ENCODE measurements at regions not wholly inside any gene's neighbourhood (a gene's known extent, or its start where the extent isn't known, plus 50 kb on each side); places are given as distances from the start of the nearest gene placed in this dataset.

- Histone ChIP-seq H3K36me3 (no peaks in the 10 kb centered on the region), H3K9me3 (ENCODE audit: low read depth) (no peaks in the 10 kb centered on the region), H3K4me3 (peak overlapping the region; percentile 20), H3K27me3 (peaks cover 6% of the 10 kb centered on the region), H3K27ac (no peak overlapping the region), H3K4me1 (ENCODE audit: low read depth) (peaks cover 4% of the 10 kb centered on the region)
- DNase-seq (ENCODE audit: low read depth in 1 of 2, low spot score in 1 of 2), result peak in 1 of 2 donors; percentile 21
- TF ChIP-seq CTCF (IDR thresholded peaks at IDR 0.05; ENCODE audit: low read depth, low read length), result no peak
These were observed 209.1 kb downstream of the TFCP2L1 start for GRCh38 chr2:121075641-121076497.

DNA sequence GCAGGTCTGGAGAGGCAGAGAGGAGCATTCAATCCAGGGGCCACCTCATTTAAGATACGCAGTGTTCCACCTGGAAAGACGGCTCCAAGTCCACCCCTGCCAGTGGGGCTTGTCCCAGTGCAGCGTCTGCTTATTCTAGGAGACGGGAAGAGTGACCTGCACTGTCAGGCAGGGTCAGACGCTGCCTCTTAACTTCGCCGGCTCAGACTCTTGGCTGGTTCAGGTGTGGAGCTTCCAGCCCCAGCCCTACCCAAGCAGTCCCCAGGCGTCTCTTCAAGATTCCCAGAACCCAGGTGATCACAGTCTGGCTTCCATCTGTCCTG, 208.5 kb downstream of the TFCP2L1 start:
- peaks cover 6% of the 10 kb centered on the region for H3K27me3 ChIP-seq
- no peaks in the 10 kb centered on the region for H3K9me3 ChIP-seq (ENCODE audit: low read depth)
- no peak overlapping the region for H3K4me3 ChIP-seq
- H3K36me3 ChIP-seq, result no peaks in the 10 kb centered on the region
- no peak overlapping the region for H3K27ac ChIP-seq
- H3K4me1 ChIP-seq (ENCODE audit: low read depth), result peaks cover 4% of the 10 kb centered on the region
- DNase-seq (ENCODE audit: low read depth in 1 of 2, low spot score in 1 of 2), result no peak
- no peak for TF ChIP-seq CTCF (IDR thresholded peaks at IDR 0.05; ENCODE audit: low read depth, low read length)

DNA sequence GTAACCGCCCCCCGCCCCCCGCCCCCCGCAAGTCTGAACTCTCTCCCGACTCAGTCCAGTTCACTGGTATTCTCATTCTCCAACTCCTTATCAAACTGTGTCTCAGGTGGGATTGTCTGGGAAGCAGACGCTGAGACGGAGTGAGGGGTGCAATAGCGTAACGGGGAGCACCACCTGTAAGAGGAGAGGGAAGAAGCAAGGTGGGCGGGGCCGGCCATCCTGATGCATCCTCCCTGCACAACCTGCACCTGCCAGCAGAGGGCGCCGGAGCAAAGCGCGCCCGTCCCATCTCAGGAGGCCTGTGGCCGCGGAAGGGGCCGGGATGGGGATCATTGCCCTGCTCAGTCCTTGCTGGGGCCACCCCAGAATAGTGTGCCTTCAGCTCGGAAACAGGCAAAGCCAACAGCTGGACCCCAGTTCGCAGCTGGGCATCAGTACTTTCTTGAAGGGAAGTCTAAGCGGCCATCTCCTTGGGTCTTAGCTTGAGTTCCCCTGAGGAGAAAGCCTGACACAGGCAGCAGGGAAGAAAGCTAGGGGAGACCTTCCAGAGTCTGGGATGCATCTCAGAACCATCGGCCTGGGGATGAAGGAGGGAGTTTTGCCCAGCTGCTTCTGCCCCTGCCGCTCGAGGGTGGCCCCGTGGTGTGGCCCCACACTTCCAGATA, 208.0 kb downstream of the TFCP2L1 start:
- Histone ChIP-seq H3K36me3 (no peaks in the 10 kb centered on the region), H3K27ac (no peak overlapping the region), H3K4me1 (ENCODE audit: low read depth) (peaks cover 4% of the 10 kb centered on the region), H3K27me3 (peaks cover 6% of the 10 kb centered on the region), H3K9me3 (ENCODE audit: low read depth) (no peaks in the 10 kb centered on the region), H3K4me3 (no peak overlapping the region)
- peak; percentile 94 for TF ChIP-seq CTCF (IDR thresholded peaks at IDR 0.05; ENCODE audit: low read depth, low read length)
- peak; percentile 57 to 82 for DNase-seq (ENCODE audit: low read depth in 1 of 2, low spot score in 1 of 2)

DNA sequence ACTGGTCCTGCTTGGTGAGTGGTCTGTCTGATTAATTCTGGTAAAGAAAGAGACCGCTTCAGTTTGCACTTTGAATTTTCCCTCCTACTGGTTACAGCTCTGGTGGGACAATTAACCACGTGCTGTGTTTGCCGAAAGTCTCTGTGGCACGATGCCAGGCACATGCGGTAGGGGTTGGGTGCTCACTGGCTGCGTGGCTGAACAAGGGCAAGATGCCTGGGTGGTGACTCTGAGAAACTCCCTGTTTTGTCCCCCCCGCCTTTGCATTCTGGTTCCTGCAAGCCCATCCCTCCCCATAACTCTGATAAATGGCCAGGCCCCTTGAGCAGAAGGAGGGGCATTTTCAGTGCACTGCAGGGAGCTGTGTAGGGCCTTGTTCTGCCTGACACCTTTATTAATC, 206.1 kb downstream of the TFCP2L1 start:
- peaks cover 4% of the 10 kb centered on the region for H3K4me1 ChIP-seq (ENCODE audit: low read depth)
- no peak for TF ChIP-seq CTCF (IDR thresholded peaks at IDR 0.05; ENCODE audit: low read depth, low read length)
- no peaks in the 10 kb centered on the region for H3K36me3 ChIP-seq
- H3K27me3 ChIP-seq, result peaks cover 6% of the 10 kb centered on the region
- no peaks in the 10 kb centered on the region for H3K9me3 ChIP-seq (ENCODE audit: low read depth)
- no peak for DNase-seq (ENCODE audit: low read depth in 1 of 2, low spot score in 1 of 2)
- no peak overlapping the region for H3K27ac ChIP-seq
- H3K4me3 ChIP-seq, result no peak overlapping the region

DNA sequence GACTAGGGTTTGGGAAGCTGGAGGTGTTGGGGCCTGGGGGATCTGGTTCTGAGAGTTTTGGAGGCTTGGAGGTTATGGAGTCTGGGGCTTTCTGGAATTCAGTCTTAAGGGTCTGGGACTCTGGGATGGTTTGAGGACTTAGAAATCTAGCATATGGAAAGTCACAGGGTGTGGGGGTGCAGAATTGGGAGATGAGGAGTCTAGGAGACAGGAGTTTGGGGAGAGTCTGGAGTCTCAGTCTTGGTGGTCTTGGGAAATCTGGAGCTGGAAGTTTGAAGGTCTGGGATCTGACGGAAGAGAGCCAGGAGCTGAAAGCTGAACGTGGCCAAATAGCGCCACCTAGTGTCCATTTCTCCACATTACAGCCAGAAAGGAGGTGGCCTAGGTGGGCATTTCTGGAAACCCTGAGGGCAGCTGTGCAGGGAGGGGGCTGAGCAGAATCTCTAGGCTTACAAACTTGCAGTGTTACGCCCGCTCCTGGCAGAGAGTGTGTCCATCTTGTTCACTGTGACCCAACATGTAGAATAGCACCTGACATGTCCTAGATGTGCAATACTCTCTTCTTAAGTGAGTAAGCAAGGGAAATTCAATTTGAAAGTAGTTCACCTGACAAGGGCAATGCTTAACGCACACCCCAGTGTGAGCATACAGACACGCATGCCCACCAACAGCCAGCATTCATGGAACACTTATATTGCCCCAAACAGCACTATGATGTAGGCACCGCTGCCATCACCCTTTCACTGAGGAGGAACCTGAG, 204.8 kb downstream of the TFCP2L1 start:
- peak; percentile 79 for TF ChIP-seq CTCF (IDR thresholded peaks at IDR 0.05; ENCODE audit: low read depth, low read length)
- Histone ChIP-seq H3K27ac (no peak overlapping the region), H3K4me3 (no peak overlapping the region), H3K27me3 (peaks cover 6% of the 10 kb centered on the region), H3K36me3 (no peaks in the 10 kb centered on the region), H3K4me1 (ENCODE audit: low read depth) (peaks cover 4% of the 10 kb centered on the region), H3K9me3 (ENCODE audit: low read depth) (no peaks in the 10 kb centered on the region)
- peak; percentile 68 to 79 for DNase-seq (ENCODE audit: low read depth in 1 of 2, low spot score in 1 of 2)

Measured in cardiac muscle cell (in vitro differentiated cells and primary cell).